Natural killer cell (primary cell): ENCODE measurements at regions not wholly inside any gene's neighbourhood (a gene's known extent, or its start where the extent isn't known, plus 50 kb on each side); places are given as distances from the start of the nearest gene placed in this dataset.

Experiments
- ATAC-seq, 3 donors: fragments of 150-1000 bp in 2 of 3; fragments of 200-7000 bp in 1 of 3; cut with Tn5 transposase; 1 replicate in 1 of 3; 2 replicates in 2 of 3; pipeline ENCODE4 v1.10.0; 2021; ENCODE audit warnings: mild to moderate bottlenecking in 2 of 3, moderate library complexity in 2 of 3
- DNase-seq, 2 donors: peaks; one replicate each; pipeline versions ENCODE4 v3.0.0 to v3.0.0-alpha.2; 2013 to 2021; ENCODE audit warnings: mixed read lengths in 1 of 2
- H3K27ac ChIP-seq: one replicate; pipeline ENCODE4 v1.5.1; 2013; ENCODE audit warnings: mild to moderate bottlenecking, low read length
- H3K27me3 ChIP-seq: one replicate; pipeline ENCODE4 v1.6.1; 2013; ENCODE audit warnings: low read length; ENCODE audit not compliant: control insufficient read depth, insufficient read depth
- H3K36me3 ChIP-seq: one replicate; pipeline ENCODE4 v1.6.1; 2013; ENCODE audit warnings: low read length; ENCODE audit not compliant: control insufficient read depth, insufficient read depth
- H3K4me1 ChIP-seq: one replicate; pipeline ENCODE4 v1.6.1; 2013; ENCODE audit warnings: low read length; ENCODE audit not compliant: control insufficient read depth, insufficient read depth
- H3K4me3 ChIP-seq: one replicate; pipeline ENCODE4 v1.5.1; 2013; ENCODE audit warnings: low read length
- H3K9me3 ChIP-seq: one replicate; pipeline ENCODE4 v1.6.1; 2013; ENCODE audit warnings: low read length; ENCODE audit not compliant: control insufficient read depth, insufficient read depth
- H3K27ac Mint-ChIP-seq, 2 donors: one replicate each; pipeline ENCODE4 v1.8.0; 2022; ENCODE audit warnings: mild to moderate bottlenecking in 2 of 2, mixed read lengths in 2 of 2, moderate library complexity in 1 of 2
- H3K27me3 Mint-ChIP-seq, 2 donors: one replicate each; pipeline ENCODE4 v1.8.0; 2022; ENCODE audit warnings: low read depth in 2 of 2, mixed read lengths in 2 of 2
- H3K36me3 Mint-ChIP-seq: one replicate; pipeline ENCODE4 v1.8.0; 2022; ENCODE audit warnings: mixed read lengths
- H3K4me1 Mint-ChIP-seq, 2 donors: one replicate each; pipeline ENCODE4 v1.8.0; 2022; ENCODE audit warnings: mixed read lengths in 2 of 2
- H3K4me3 Mint-ChIP-seq: one replicate; pipeline ENCODE4 v1.8.0; 2022; ENCODE audit warnings: mild to moderate bottlenecking, moderate library complexity, mixed read lengths
- H3K9me3 Mint-ChIP-seq, 2 donors: one replicate each; pipeline ENCODE4 v1.8.0; 2022; ENCODE audit warnings: mixed read lengths in 2 of 2
- CTCF ChIP-seq: fragments of 200-600 bp; IDR thresholded peaks from one replicate; pipeline ENCODE4 v1.8.0; 2022; ENCODE audit warnings: antibody characterized with exemption
- WGBS: methylation state at CpG from one replicate; pipeline ENCODE4 v1.1.7; 2013; ENCODE audit warnings: missing lambda C conversion rate; ENCODE audit not compliant: insufficient coverage; 5-methylcytosine and 5-hydroxymethylcytosine counted together
- intact Hi-C: fragments of 100-400 bp; cut with micrococcal nuclease; formaldehyde crosslinking; loops from one replicate; pipeline ENCODE4 v1.14.2; 2022

- no peak for TF ChIP-seq CTCF
- no peak overlapping the region for H3K27ac Mint-ChIP-seq
- H3K9me3 Mint-ChIP-seq: no peaks in the 10 kb centered on the region
- no peak overlapping the region for H3K27ac ChIP-seq
- H3K27me3 ChIP-seq: no peaks in the 10 kb centered on the region
- H3K4me3 ChIP-seq: no peak overlapping the region
- no peaks in the 10 kb centered on the region for H3K9me3 ChIP-seq
- H3K36me3 Mint-ChIP-seq: no peaks in the 10 kb centered on the region
- ATAC-seq (no peak), DNase-seq (no peak)
- no peaks in the 10 kb centered on the region for H3K36me3 ChIP-seq
- peaks cover 4 to 8% of the 10 kb centered on the region in 2 donors for H3K27me3 Mint-ChIP-seq
- H3K4me3 Mint-ChIP-seq: no peak overlapping the region
- no peaks in the 10 kb centered on the region for H3K4me1 ChIP-seq
- H3K4me1 Mint-ChIP-seq: peaks cover 0 to 7% of the 10 kb centered on the region in 2 donors
- WGBS: 92% methylated on average over 5 of the region's 5 CpGs
- intact Hi-C loops: no loop called here
These were observed 72.1 kb upstream of the NANOS1 start for GRCh38 chr10:118957443-118957825.

- Mint-ChIP-seq H3K4me1 (peaks cover 0 to 7% of the 10 kb centered on the region in 2 donors), H3K9me3 (no peaks in the 10 kb centered on the region), H3K4me3 (no peak overlapping the region), H3K27ac (no peak overlapping the region), H3K36me3 (no peaks in the 10 kb centered on the region), H3K27me3 (peaks cover 5 to 6% of the 10 kb centered on the region in 2 donors)
- DNase-seq: no peak
- no peak for TF ChIP-seq CTCF
- Histone ChIP-seq H3K36me3 (no peaks in the 10 kb centered on the region), H3K27ac (no peak overlapping the region), H3K4me3 (no peak overlapping the region), H3K9me3 (no peaks in the 10 kb centered on the region), H3K27me3 (no peaks in the 10 kb centered on the region), H3K4me1 (no peaks in the 10 kb centered on the region)
- WGBS: 95% methylated on average over 12 of the region's 12 CpGs
- intact Hi-C loops: no loop called here
- ATAC-seq: no peak
These were observed 71.5 kb upstream of the NANOS1 start for GRCh38 chr10:118957966-118958365.

- H3K36me3 Mint-ChIP-seq: no peaks in the 10 kb centered on the region
These were observed 71.0 kb upstream of the NANOS1 start for GRCh38 chr10:118958559-118958958.

More at GRCh38 chr10:118958559-118958958, 71.0 kb upstream of the NANOS1 start:
- H3K9me3 Mint-ChIP-seq: no peaks in the 10 kb centered on the region
- H3K4me1 Mint-ChIP-seq: peaks cover 0 to 7% of the 10 kb centered on the region in 2 donors
- Histone ChIP-seq H3K4me3 (no peak overlapping the region), H3K27me3 (no peaks in the 10 kb centered on the region), H3K9me3 (no peaks in the 10 kb centered on the region), H3K27ac (no peak overlapping the region), H3K4me1 (no peaks in the 10 kb centered on the region), H3K36me3 (no peaks in the 10 kb centered on the region)
- ATAC-seq: no peak
- no peak overlapping the region for H3K4me3 Mint-ChIP-seq
- no peak for DNase-seq
- H3K27ac Mint-ChIP-seq: no peak overlapping the region
- H3K27me3 Mint-ChIP-seq: peaks cover 0 to 3% of the 10 kb centered on the region in 2 donors
- 94% methylated on average over 3 of the region's 5 CpGs for WGBS
- TF ChIP-seq CTCF: no peak
- intact Hi-C loops: no loop called here
